ENCODE measurements at regions not wholly inside any gene's neighbourhood (a gene's known extent, or its start where the extent isn't known, plus 50 kb on each side); places are given as distances from the start of the nearest gene placed in this dataset.

GRCh38 chr9:86602715-86603114, 248.5 kb upstream of the TUT7 start:
- no peaks in the 10 kb centered on the region for H3K4me1 ChIP-seq (ENCODE audit: control insufficient read depth in 1 of 2, insufficient read depth in 2 of 2, low read length in 2 of 2)
- no peaks in the 10 kb centered on the region for H3K36me3 ChIP-seq (ENCODE audit: control insufficient read depth in 1 of 2, insufficient read depth in 2 of 2, low read length in 1 of 2)
- intact Hi-C loops (cut with DNase I): no loop called here
- no peak overlapping the region for H3K4me3 ChIP-seq (ENCODE audit: low read length in 2 of 2)
- no peak for ATAC-seq (ENCODE audit: low FRiP score)
- H3K9me3 ChIP-seq (ENCODE audit: control insufficient read depth, low read length): no peaks in the 10 kb centered on the region
- H3K27me3 ChIP-seq (ENCODE audit: control insufficient read depth in 1 of 2, insufficient read depth in 2 of 2, low read length in 1 of 2): no peaks in the 10 kb centered on the region
- DNase-seq: no peak
- H3K27ac ChIP-seq (ENCODE audit: low read depth in 1 of 2, low read length in 2 of 2): no peak overlapping the region

- ATAC-seq (ENCODE audit: low FRiP score) (no peak), DNase-seq (no peak)
- 65% methylated on average over 3 of the region's 3 CpGs for WGBS, 2 donors
- Histone ChIP-seq H3K36me3 (ENCODE audit: control insufficient read depth in 1 of 2, insufficient read depth in 2 of 2, low read length in 1 of 2) (no peaks in the 10 kb centered on the region), H3K4me1 (ENCODE audit: control insufficient read depth in 1 of 2, insufficient read depth in 2 of 2, low read length in 2 of 2) (no peaks in the 10 kb centered on the region), H3K9me3 (ENCODE audit: control insufficient read depth, low read length) (no peaks in the 10 kb centered on the region), H3K27me3 (ENCODE audit: control insufficient read depth in 1 of 2, insufficient read depth in 2 of 2, low read length in 1 of 2) (no peaks in the 10 kb centered on the region), H3K27ac (ENCODE audit: low read depth in 1 of 2, low read length in 2 of 2) (no peak overlapping the region), H3K4me3 (ENCODE audit: low read length in 2 of 2) (no peak overlapping the region)
- intact Hi-C loops (cut with DNase I): no loop called here
These were observed 247.5 kb upstream of the TUT7 start for GRCh38 chr9:86601697-86602096.

DNA sequence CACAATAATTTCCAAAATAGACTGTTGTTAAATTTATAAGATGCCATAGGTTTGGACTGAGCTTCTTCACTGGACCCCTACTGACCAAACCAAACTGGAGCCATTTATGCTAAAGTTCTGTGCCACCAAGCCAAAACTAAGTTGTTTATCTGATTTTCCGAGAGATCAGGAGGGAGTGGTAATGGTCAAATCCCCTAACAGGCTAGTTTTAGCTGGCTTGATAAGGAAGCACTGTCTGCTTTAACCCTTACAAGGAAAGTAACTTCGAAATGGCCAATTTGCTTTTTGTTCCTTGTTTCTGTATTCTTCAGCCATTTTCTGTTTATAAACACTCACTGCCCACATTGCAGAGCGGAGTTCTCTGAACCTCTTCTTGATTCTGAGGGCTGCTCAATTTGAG, 246.8 kb upstream of the TUT7 start:
- 57 to 65% methylated on average over 3 of the region's 3 CpGs for WGBS, 2 donors
- H3K27ac ChIP-seq (ENCODE audit: low read depth in 1 of 2, low read length in 2 of 2): no peak overlapping the region
- ATAC-seq (ENCODE audit: low FRiP score): no peak
- no peak overlapping the region for H3K4me3 ChIP-seq (ENCODE audit: low read length in 2 of 2)
- no peaks in the 10 kb centered on the region for H3K4me1 ChIP-seq (ENCODE audit: control insufficient read depth in 1 of 2, insufficient read depth in 2 of 2, low read length in 2 of 2)
- no peak for DNase-seq
- H3K27me3 ChIP-seq (ENCODE audit: control insufficient read depth in 1 of 2, insufficient read depth in 2 of 2, low read length in 1 of 2): no peaks in the 10 kb centered on the region
- intact Hi-C loops (cut with DNase I): no loop called here
- no peaks in the 10 kb centered on the region for H3K9me3 ChIP-seq (ENCODE audit: control insufficient read depth, low read length)
- H3K36me3 ChIP-seq (ENCODE audit: control insufficient read depth in 1 of 2, insufficient read depth in 2 of 2, low read length in 1 of 2): no peaks in the 10 kb centered on the region

GRCh38 chr9:86600291-86600690, 246.1 kb upstream of the TUT7 start:
- intact Hi-C loops (cut with DNase I): no loop called here
- 46 to 55% methylated on average over 3 of the region's 3 CpGs for WGBS, 2 donors

GRCh38 chr9:86599561-86599960, 245.4 kb upstream of the TUT7 start:
- WGBS, 2 donors: 68 to 78% methylated on average over 1 of the region's 1 CpG
- H3K9me3 ChIP-seq (ENCODE audit: control insufficient read depth, low read length): no peaks in the 10 kb centered on the region
- H3K4me3 ChIP-seq (ENCODE audit: low read length in 2 of 2): no peak overlapping the region
- no peak overlapping the region for H3K27ac ChIP-seq (ENCODE audit: low read depth in 1 of 2, low read length in 2 of 2)
- H3K27me3 ChIP-seq (ENCODE audit: control insufficient read depth in 1 of 2, insufficient read depth in 2 of 2, low read length in 1 of 2): no peaks in the 10 kb centered on the region
- intact Hi-C loops (cut with DNase I): no loop called here
- H3K4me1 ChIP-seq (ENCODE audit: control insufficient read depth in 1 of 2, insufficient read depth in 2 of 2, low read length in 2 of 2): no peaks in the 10 kb centered on the region
- no peaks in the 10 kb centered on the region for H3K36me3 ChIP-seq (ENCODE audit: control insufficient read depth in 1 of 2, insufficient read depth in 2 of 2, low read length in 1 of 2)
- no peak for DNase-seq
- ATAC-seq (ENCODE audit: low FRiP score): no peak

More at GRCh38 chr9:86600291-86600690, 246.1 kb upstream of the TUT7 start:
- Histone ChIP-seq H3K36me3 (ENCODE audit: control insufficient read depth in 1 of 2, insufficient read depth in 2 of 2, low read length in 1 of 2) (no peaks in the 10 kb centered on the region), H3K9me3 (ENCODE audit: control insufficient read depth, low read length) (no peaks in the 10 kb centered on the region), H3K27ac (ENCODE audit: low read depth in 1 of 2, low read length in 2 of 2) (no peak overlapping the region), H3K4me1 (ENCODE audit: control insufficient read depth in 1 of 2, insufficient read depth in 2 of 2, low read length in 2 of 2) (no peaks in the 10 kb centered on the region), H3K4me3 (ENCODE audit: low read length in 2 of 2) (no peak overlapping the region), H3K27me3 (ENCODE audit: control insufficient read depth in 1 of 2, insufficient read depth in 2 of 2, low read length in 1 of 2) (no peaks in the 10 kb centered on the region)
- ATAC-seq (ENCODE audit: low FRiP score) (no peak), DNase-seq (no peak)

GRCh38 chr9:86598411-86599239, 244.4 kb upstream of the TUT7 start:
- Histone ChIP-seq H3K27ac (ENCODE audit: low read depth in 1 of 2, low read length in 2 of 2) (no peak overlapping the region), H3K9me3 (ENCODE audit: control insufficient read depth, low read length) (no peaks in the 10 kb centered on the region), H3K36me3 (ENCODE audit: control insufficient read depth in 1 of 2, insufficient read depth in 2 of 2, low read length in 1 of 2) (no peaks in the 10 kb centered on the region), H3K4me1 (ENCODE audit: control insufficient read depth in 1 of 2, insufficient read depth in 2 of 2, low read length in 2 of 2) (no peaks in the 10 kb centered on the region), H3K27me3 (ENCODE audit: control insufficient read depth in 1 of 2, insufficient read depth in 2 of 2, low read length in 1 of 2) (no peaks in the 10 kb centered on the region), H3K4me3 (ENCODE audit: low read length in 2 of 2) (no peak overlapping the region)
- intact Hi-C loops (cut with DNase I): no loop called here
- WGBS, 2 donors: 65 to 71% methylated on average over 10 of the region's 10 CpGs
- DNase-seq (no peak), ATAC-seq (ENCODE audit: low FRiP score) (peak; percentile 54)

GRCh38 chr9:86594724-86595123, 240.5 kb upstream of the TUT7 start:
- no peak for ATAC-seq (ENCODE audit: low FRiP score)
- Histone ChIP-seq H3K27me3 (ENCODE audit: control insufficient read depth in 1 of 2, insufficient read depth in 2 of 2, low read length in 1 of 2) (no peaks in the 10 kb centered on the region), H3K27ac (ENCODE audit: low read depth in 1 of 2, low read length in 2 of 2) (no peak overlapping the region), H3K4me1 (ENCODE audit: control insufficient read depth in 1 of 2, insufficient read depth in 2 of 2, low read length in 2 of 2) (no peaks in the 10 kb centered on the region), H3K36me3 (ENCODE audit: control insufficient read depth in 1 of 2, insufficient read depth in 2 of 2, low read length in 1 of 2) (no peaks in the 10 kb centered on the region), H3K9me3 (ENCODE audit: control insufficient read depth, low read length) (no peaks in the 10 kb centered on the region), H3K4me3 (ENCODE audit: low read length in 2 of 2) (no peak overlapping the region)
- intact Hi-C loops (cut with DNase I): no loop called here
- WGBS, 2 donors: 79 to 86% methylated on average over 10 of the region's 10 CpGs
- DNase-seq: no peak

DNA sequence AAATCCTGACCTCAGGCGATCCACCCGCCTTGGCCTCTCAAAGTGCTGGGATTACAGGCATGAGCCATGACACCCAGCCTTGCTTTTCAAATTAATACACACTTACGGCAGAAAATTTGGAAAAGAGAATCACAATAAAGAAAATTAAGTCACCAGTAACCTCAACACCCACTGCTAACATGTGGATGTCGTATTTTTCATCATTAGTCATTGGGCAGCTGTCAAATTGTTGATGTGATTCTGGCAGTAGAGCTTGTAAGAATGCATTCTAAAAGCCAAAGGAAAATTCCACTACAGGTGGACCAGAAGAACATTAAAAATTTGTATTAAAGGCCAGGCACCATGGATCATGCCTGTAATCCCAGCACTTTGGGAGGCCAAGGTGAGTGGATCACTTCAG, 237.3 kb upstream of the TUT7 start:
- DNase-seq: no peak
- no peak overlapping the region for H3K4me3 ChIP-seq (ENCODE audit: low read length in 2 of 2)
- H3K27ac ChIP-seq (ENCODE audit: low read depth in 1 of 2, low read length in 2 of 2): no peak overlapping the region
- H3K4me1 ChIP-seq (ENCODE audit: control insufficient read depth in 1 of 2, insufficient read depth in 2 of 2, low read length in 2 of 2): no peaks in the 10 kb centered on the region
- H3K9me3 ChIP-seq (ENCODE audit: control insufficient read depth, low read length): no peaks in the 10 kb centered on the region
- no peaks in the 10 kb centered on the region for H3K27me3 ChIP-seq (ENCODE audit: control insufficient read depth in 1 of 2, insufficient read depth in 2 of 2, low read length in 1 of 2)
- no peak for ATAC-seq (ENCODE audit: low FRiP score)
- H3K36me3 ChIP-seq (ENCODE audit: control insufficient read depth in 1 of 2, insufficient read depth in 2 of 2, low read length in 1 of 2): no peaks in the 10 kb centered on the region
- WGBS, 2 donors: 68 to 69% methylated on average over 4 of the region's 4 CpGs
- intact Hi-C loops (cut with DNase I): no loop called here

- no peak for ATAC-seq (ENCODE audit: low FRiP score)
- Histone ChIP-seq H3K27me3 (ENCODE audit: control insufficient read depth in 1 of 2, insufficient read depth in 2 of 2, low read length in 1 of 2) (no peaks in the 10 kb centered on the region), H3K36me3 (ENCODE audit: control insufficient read depth in 1 of 2, insufficient read depth in 2 of 2, low read length in 1 of 2) (no peaks in the 10 kb centered on the region), H3K4me1 (ENCODE audit: control insufficient read depth in 1 of 2, insufficient read depth in 2 of 2, low read length in 2 of 2) (no peaks in the 10 kb centered on the region), H3K9me3 (ENCODE audit: control insufficient read depth, low read length) (no peaks in the 10 kb centered on the region), H3K4me3 (ENCODE audit: low read length in 2 of 2) (no peak overlapping the region), H3K27ac (ENCODE audit: low read depth in 1 of 2, low read length in 2 of 2) (no peak overlapping the region)
- intact Hi-C loops (cut with DNase I): no loop called here
- WGBS, 2 donors: 93 to 94% methylated on average over 11 of the region's 11 CpGs
- DNase-seq: no peak
These were observed 235.5 kb upstream of the TUT7 start for GRCh38 chr9:86589730-86590129.
